ENCODE measurements at regions not wholly inside any gene's neighbourhood (a gene's known extent, or its start where the extent isn't known, plus 50 kb on each side); places are given as distances from the start of the nearest gene placed in this dataset.
"Not testable (repeated sequence)": the region's sequence is repeated elsewhere in the genome, so short reads cannot be mapped to it uniquely, and the experiment has no call there.

- no peak for DNase-seq
- WGBS (ENCODE audit: insufficient coverage), result no CpG with 5 or more reads among the region's 1 CpG
Observed at GRCh38 chr6:25188232-25188631, 90.9 kb upstream of the CARMIL1 start.

GRCh38 chr6:25192590-25193459, 86.3 kb upstream of the CARMIL1 start:
- Histone ChIP-seq H3K4me3 (ENCODE audit: low read length) (no peak overlapping the region), H3K27me3 (ENCODE audit: control insufficient read depth, insufficient read depth, low read length) (no peaks in the 10 kb centered on the region), H3K9me3 (replicated peaks; ENCODE audit: control insufficient read depth, low read depth, low read length) (no peaks in the 10 kb centered on the region), H3K4me1 (ENCODE audit: control insufficient read depth, insufficient read depth, low read length) (peaks cover 8% of the 10 kb centered on the region), H3K36me3 (ENCODE audit: control insufficient read depth, insufficient read depth, low read length) (no peaks in the 10 kb centered on the region), H3K27ac (ENCODE audit: low read length) (peak overlapping the region; percentile 45)
- peak; percentile 68 for DNase-seq
- WGBS (ENCODE audit: insufficient coverage), result 68% methylated on average over 4 of the region's 6 CpGs

More at GRCh38 chr6:25188232-25188631, 90.9 kb upstream of the CARMIL1 start:
- no peaks in the 10 kb centered on the region for H3K27me3 ChIP-seq (ENCODE audit: control insufficient read depth, insufficient read depth, low read length)
- H3K36me3 ChIP-seq (ENCODE audit: control insufficient read depth, insufficient read depth, low read length), result no peaks in the 10 kb centered on the region
- H3K9me3 ChIP-seq (replicated peaks; ENCODE audit: control insufficient read depth, low read depth, low read length), result no peaks in the 10 kb centered on the region
- H3K4me3 ChIP-seq (ENCODE audit: low read length), result no peak overlapping the region
- H3K27ac ChIP-seq (ENCODE audit: low read length), result no peak overlapping the region
- peaks cover 8% of the 10 kb centered on the region for H3K4me1 ChIP-seq (ENCODE audit: control insufficient read depth, insufficient read depth, low read length)

DNA sequence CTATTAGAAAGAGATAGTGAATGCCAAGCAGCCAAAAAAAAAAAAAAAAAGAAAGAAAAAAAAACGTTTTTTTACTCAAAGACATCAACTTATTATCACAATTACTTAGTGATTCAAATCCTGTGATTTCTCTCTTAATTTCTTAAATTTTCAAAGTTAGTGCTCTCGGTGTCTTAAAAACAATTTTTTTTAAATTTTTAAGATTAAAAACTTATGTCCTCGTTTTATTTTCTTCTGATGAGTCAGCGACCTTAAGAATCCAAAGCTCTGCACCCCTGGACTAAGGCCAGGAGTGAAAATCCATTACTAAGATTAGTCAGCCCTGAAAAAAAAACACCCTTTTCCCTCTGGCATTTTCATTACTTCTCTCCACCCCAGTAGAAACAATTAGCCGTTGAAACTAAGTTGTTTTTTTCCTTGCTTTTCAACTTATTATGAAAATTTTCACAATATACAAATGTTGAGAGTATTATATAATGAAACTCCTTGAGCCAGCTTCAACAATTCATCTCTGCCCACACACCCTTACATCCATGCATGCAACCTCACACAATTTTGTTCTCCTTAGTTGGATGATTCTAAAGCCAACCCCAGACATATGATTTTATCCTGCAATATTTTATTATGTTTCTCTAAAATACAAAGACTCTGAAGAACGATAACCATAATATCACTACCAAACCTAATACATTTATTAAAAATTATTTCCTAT, 85.6 kb upstream of the CARMIL1 start:
- peak; percentile 91 for DNase-seq
- WGBS (ENCODE audit: insufficient coverage), result 38% methylated on average over 1 of the region's 6 CpGs
- Histone ChIP-seq H3K4me3 (ENCODE audit: low read length) (no peak overlapping the region), H3K27me3 (ENCODE audit: control insufficient read depth, insufficient read depth, low read length) (no peaks in the 10 kb centered on the region), H3K36me3 (ENCODE audit: control insufficient read depth, insufficient read depth, low read length) (no peaks in the 10 kb centered on the region), H3K4me1 (ENCODE audit: control insufficient read depth, insufficient read depth, low read length) (peaks cover 8% of the 10 kb centered on the region), H3K27ac (ENCODE audit: low read length) (peak overlapping the region; percentile 45), H3K9me3 (replicated peaks; ENCODE audit: control insufficient read depth, low read depth, low read length) (no peaks in the 10 kb centered on the region)

DNA sequence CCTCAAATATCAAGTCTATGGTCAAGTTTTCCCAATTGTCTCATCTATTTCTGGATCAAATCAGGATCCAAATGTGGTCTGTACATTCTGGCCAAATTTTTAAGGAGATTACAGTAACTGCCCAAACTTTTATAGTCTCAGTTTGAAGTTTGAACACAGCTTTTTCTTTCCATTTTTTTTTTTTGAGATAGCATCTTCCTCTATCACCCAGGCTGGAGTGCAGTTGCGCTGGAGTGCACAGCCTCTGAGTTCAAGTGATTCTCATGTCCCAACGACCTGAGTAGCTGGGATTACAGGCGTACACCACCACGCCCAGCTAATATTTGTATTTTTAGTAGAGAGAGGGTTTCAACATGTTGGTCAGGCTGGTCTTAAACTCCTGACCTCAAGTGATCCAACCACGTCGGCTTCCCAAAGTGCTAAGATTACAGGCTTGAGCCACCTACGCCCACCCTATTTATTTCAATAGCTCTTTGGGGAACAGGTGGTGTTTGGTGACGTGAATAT, 84.9 kb upstream of the CARMIL1 start:
- Histone ChIP-seq H3K36me3 (ENCODE audit: control insufficient read depth, insufficient read depth, low read length) (no peaks in the 10 kb centered on the region), H3K27me3 (ENCODE audit: control insufficient read depth, insufficient read depth, low read length) (no peaks in the 10 kb centered on the region), H3K27ac (ENCODE audit: low read length) (no peak overlapping the region), H3K9me3 (replicated peaks; ENCODE audit: control insufficient read depth, low read depth, low read length) (no peaks in the 10 kb centered on the region), H3K4me3 (ENCODE audit: low read length) (no peak overlapping the region), H3K4me1 (ENCODE audit: control insufficient read depth, insufficient read depth, low read length) (peaks cover 8% of the 10 kb centered on the region)
- WGBS (ENCODE audit: insufficient coverage), result no CpG with 5 or more reads among the region's 8 CpGs
- peak; percentile 54 for DNase-seq

DNA sequence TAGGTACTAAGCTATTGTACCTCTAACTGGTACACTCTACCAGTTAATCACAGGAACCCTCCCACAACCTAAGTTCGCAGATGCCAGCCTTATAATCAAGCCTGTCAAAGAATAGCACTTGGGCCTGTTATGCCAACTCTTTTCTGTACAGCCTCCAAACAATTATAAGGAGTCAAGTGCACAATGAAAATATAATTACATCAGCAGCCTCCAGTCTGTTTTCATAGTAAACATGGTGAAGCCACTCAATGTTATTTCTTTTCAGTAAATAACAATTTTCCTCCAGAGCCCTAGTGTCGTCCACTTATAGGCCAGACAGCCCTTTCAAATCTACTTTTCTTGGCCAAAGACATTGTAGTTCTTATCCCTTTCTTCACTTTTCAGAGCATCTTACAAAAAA, 82.7 kb upstream of the CARMIL1 start:
- Histone ChIP-seq H3K4me1 (ENCODE audit: control insufficient read depth, insufficient read depth, low read length) (peaks cover 8% of the 10 kb centered on the region), H3K9me3 (replicated peaks; ENCODE audit: control insufficient read depth, low read depth, low read length) (no peaks in the 10 kb centered on the region), H3K36me3 (ENCODE audit: control insufficient read depth, insufficient read depth, low read length) (no peaks in the 10 kb centered on the region), H3K4me3 (ENCODE audit: low read length) (no peak overlapping the region), H3K27me3 (ENCODE audit: control insufficient read depth, insufficient read depth, low read length) (no peaks in the 10 kb centered on the region), H3K27ac (ENCODE audit: low read length) (no peak overlapping the region)
- no peak for DNase-seq
- 76% methylated on average over 2 of the region's 2 CpGs for WGBS (ENCODE audit: insufficient coverage)

DNA sequence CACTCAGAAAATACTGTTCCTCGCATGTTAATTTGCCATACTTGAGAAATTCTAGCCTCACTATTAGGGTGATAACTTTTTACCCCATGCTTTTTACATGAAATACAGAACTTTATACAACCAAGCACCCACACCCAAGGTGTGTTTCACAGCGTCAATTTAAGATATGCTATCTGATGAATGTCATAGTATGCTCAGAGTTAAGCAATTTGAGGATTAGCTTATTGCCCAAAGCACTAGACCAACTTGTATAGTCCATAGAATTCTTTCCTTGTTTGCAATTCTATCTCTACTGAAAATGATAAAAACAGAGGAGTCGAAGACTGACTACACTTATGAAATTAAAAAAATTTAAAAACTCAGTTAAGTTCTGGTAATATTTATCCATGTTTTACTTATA, 82.1 kb upstream of the CARMIL1 start:
- 100% methylated on average over 1 of the region's 3 CpGs for WGBS (ENCODE audit: insufficient coverage)
- H3K9me3 ChIP-seq (replicated peaks; ENCODE audit: control insufficient read depth, low read depth, low read length), result no peaks in the 10 kb centered on the region
- H3K27me3 ChIP-seq (ENCODE audit: control insufficient read depth, insufficient read depth, low read length), result no peaks in the 10 kb centered on the region
- H3K36me3 ChIP-seq (ENCODE audit: control insufficient read depth, insufficient read depth, low read length), result no peaks in the 10 kb centered on the region
- H3K4me1 ChIP-seq (ENCODE audit: control insufficient read depth, insufficient read depth, low read length), result peaks cover 8% of the 10 kb centered on the region
- no peak for DNase-seq
- no peak overlapping the region for H3K27ac ChIP-seq (ENCODE audit: low read length)
- H3K4me3 ChIP-seq (ENCODE audit: low read length), result no peak overlapping the region

DNA sequence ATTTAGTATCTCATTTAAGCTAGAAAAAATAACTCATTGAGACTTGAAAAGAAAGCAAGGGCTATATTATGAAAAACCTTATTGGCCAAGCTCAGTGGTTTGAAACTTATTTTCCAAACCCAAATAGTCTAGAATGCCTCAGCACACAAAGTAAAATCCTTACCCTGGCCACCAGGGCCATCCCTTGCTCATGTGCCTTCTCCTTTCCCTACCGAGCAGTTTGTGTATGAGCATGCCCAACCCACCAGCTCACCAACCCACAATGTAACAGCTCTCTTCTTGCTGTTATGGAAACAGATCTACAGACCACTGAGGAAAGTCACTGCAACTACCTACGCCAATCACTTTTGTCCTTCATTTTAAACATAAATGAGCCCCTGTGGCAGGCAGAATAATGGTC, 79.6 kb upstream of the CARMIL1 start:
- Histone ChIP-seq H3K4me1 (ENCODE audit: control insufficient read depth, insufficient read depth, low read length) (no peaks in the 10 kb centered on the region), H3K36me3 (ENCODE audit: control insufficient read depth, insufficient read depth, low read length) (no peaks in the 10 kb centered on the region), H3K27ac (ENCODE audit: low read length) (no peak overlapping the region), H3K4me3 (ENCODE audit: low read length) (no peak overlapping the region), H3K9me3 (replicated peaks; ENCODE audit: control insufficient read depth, low read depth, low read length) (no peaks in the 10 kb centered on the region), H3K27me3 (ENCODE audit: control insufficient read depth, insufficient read depth, low read length) (no peaks in the 10 kb centered on the region)
- WGBS (ENCODE audit: insufficient coverage), result 44% methylated on average over 1 of the region's 2 CpGs
- no peak for DNase-seq

GRCh38 chr6:25202504-25202903, 76.7 kb upstream of the CARMIL1 start:
- Histone ChIP-seq H3K27me3 (ENCODE audit: control insufficient read depth, insufficient read depth, low read length) (no peaks in the 10 kb centered on the region), H3K27ac (ENCODE audit: low read length) (peak overlapping the region; percentile 42), H3K4me3 (ENCODE audit: low read length) (no peak overlapping the region), H3K4me1 (ENCODE audit: control insufficient read depth, insufficient read depth, low read length) (no peaks in the 10 kb centered on the region), H3K36me3 (ENCODE audit: control insufficient read depth, insufficient read depth, low read length) (no peaks in the 10 kb centered on the region), H3K9me3 (replicated peaks; ENCODE audit: control insufficient read depth, low read depth, low read length) (no peaks in the 10 kb centered on the region)
- peak; percentile 87 for DNase-seq

DNA sequence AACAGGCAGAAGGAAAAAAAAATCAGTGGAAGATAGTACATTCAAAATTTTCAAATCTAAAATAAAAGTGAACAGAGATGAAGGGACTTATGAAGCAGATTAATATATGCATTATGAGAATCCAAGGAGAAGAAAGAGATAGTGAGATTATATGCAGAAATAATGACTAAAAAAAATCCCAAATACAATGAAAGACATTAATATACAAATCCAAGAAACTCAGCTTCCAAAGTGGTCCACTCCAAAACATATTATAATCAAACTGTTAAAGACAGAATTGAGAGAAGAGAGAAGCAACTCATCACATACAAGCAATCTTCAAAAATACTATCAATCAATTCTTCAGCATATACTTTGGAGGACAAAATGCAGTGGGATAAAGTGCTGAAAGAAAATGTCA, 73.5 kb upstream of the CARMIL1 start:
- Histone ChIP-seq H3K4me1 (ENCODE audit: control insufficient read depth, insufficient read depth, low read length) (no peaks in the 10 kb centered on the region), H3K36me3 (ENCODE audit: control insufficient read depth, insufficient read depth, low read length) (no peaks in the 10 kb centered on the region), H3K27me3 (ENCODE audit: control insufficient read depth, insufficient read depth, low read length) (no peaks in the 10 kb centered on the region), H3K9me3 (replicated peaks; ENCODE audit: control insufficient read depth, low read depth, low read length) (no peaks in the 10 kb centered on the region), H3K27ac (ENCODE audit: low read length) (no peak overlapping the region), H3K4me3 (ENCODE audit: low read length) (no peak overlapping the region)
- DNase-seq, result no peak

- not testable (repeated sequence) for H3K9me3 ChIP-seq (replicated peaks; ENCODE audit: control insufficient read depth, low read depth, low read length); H3K27me3 ChIP-seq (ENCODE audit: control insufficient read depth, insufficient read depth, low read length); DNase-seq; H3K4me3 ChIP-seq (ENCODE audit: low read length); H3K27ac ChIP-seq (ENCODE audit: low read length); H3K36me3 ChIP-seq (ENCODE audit: control insufficient read depth, insufficient read depth, low read length); H3K4me1 ChIP-seq (ENCODE audit: control insufficient read depth, insufficient read depth, low read length)
- 25% methylated on average over 2 of the region's 5 CpGs for WGBS (ENCODE audit: insufficient coverage)
Observed at GRCh38 chr6:25207453-25208155, 71.6 kb upstream of the CARMIL1 start.
